Dermis blood vessel endothelial cell (primary cell): ENCODE measurements at regions not wholly inside any gene's neighbourhood (a gene's known extent, or its start where the extent isn't known, plus 50 kb on each side); places are given as distances from the start of the nearest gene placed in this dataset.

ENCODE experiments used
- DNase-seq: peaks from one replicate; pipeline ENCODE4 v3.0.0; 2010

GRCh38 chr15:85847031-85847430, 52.3 kb upstream of the KLHL25 start:
- no peak for DNase-seq

DNA sequence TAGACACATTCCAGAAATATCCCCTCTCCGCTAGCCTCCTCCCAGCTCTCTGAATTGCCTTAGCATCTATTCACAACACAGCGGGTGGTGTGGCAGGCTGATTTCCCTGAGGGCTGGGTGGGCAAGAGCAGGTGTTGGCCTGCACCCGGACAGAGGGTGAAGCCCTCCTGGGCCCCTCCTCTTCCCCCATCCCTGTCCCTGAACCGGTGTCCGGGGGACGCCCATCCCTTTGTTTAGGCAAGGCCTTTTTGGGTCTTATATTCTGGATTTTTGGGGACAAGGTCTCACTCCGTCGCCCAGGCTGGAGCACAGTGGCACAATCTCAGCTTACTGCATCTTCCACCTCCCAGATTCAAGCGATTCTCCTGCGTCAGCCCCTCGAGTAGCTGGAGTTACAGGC, 55.2 kb upstream of the KLHL25 start:
- no peak for DNase-seq

- no peak for DNase-seq
Observed at GRCh38 chr15:85852969-85853368, 58.2 kb upstream of the KLHL25 start.

GRCh38 chr15:85854345-85855097, 59.8 kb upstream of the KLHL25 start:
- peak; percentile 82 for DNase-seq

DNA sequence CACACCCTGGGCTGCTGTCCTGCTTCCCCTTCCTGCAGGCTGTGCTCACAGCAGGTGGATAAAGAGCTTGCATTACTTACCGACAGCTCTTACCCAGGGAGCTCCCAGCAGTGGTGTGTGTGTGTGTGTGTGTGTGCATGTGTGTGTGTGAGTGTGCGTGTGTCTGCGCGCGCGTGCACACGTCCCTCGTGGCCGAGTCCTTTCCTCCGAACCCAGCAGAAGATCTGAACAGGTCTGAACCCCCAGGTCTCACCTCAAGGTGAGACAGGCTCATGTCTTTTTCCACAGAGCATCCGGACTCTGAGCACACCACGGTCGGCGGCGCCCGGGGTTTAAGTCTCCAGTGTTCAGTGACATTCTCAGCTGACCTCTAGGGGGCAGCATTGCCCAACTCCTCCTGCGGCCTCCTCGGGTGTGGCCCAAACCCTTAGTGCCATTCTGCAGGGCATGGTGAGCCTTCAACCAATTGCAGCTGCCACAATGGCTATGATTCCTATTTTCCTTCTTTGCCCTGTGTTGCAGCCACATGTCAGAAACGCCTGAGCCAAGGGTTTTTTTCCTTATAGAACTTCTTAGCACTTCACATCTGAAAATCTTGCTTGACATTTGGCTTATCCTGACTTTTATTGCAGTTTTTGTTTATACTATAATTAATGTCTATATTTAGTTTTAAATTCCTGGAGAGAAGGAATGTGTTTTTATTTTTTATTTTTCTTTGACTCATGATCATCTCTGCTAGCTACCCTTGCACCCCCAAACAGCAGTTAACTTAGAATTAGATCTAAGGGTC, 64.1 kb upstream of the KLHL25 start:
- peak; percentile 79 for DNase-seq

GRCh38 chr15:85859671-85860070, 64.9 kb upstream of the KLHL25 start:
- no peak for DNase-seq

DNA sequence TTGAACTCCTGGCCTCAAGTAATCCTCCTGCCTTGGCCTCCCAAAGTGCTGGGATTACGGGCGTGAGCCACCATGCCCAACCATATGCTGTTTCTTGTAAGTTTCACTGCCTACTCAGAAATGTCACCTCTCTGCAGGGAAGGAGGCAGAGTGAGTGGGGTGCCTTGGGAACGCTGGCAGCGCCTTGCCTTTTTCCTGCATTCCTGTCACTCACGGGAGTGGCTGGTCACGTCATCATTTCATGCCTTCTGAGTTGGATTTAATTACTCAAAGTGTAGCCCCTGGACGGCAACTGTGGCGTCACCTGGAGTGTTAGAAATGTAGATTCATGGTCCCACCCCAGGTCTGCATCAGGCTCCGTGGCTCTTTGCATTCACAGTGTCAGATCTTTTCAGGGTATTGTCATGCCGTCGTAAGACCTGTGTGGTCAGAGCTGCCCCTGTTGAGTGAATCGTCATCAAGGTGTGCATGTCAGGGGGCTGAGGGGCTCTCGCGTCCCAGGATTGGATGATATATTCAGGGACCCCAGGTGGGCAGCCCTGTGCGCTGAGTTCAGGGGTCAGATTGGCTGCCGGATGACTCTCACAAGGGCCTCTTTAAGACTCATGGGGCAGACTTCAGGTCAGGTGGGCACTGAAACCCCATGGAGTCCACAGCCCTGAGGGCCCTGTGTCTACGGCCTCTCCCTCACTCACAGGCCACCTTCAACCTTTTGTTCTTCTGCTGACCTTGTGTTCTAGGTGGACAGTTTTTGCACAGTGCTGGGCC, 65.9 kb upstream of the KLHL25 start:
- DNase-seq: no peak

DNA sequence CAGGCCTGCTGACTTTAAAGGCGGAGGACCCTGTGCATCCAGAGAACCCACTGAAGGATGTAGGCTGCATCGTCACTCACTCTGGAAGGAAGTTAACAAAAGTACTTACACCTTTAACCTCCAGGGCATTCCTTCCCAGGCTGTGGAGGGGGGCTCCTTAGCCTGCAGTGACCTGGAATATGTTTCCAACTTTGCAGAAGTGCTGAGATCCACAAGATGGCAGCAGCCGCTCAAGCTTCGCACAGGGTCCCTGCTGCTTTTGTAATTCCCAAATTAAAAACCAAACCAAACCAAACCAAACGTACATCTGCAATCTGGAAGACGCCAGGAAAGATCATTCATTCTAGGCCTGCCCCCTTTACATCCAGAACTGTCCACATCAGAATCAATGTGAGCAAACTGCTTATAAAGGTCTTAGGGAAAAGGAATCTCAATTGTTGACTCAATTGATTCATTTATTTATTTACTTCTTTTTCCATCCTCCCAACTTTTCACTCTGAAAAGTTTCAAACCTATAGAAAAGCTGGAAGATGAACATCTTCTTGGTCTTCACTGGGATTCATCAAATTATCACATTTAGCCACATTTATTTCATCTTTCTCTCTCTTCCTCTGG, 70.5 kb upstream of the KLHL25 start:
- DNase-seq: peak; percentile 65

DNA sequence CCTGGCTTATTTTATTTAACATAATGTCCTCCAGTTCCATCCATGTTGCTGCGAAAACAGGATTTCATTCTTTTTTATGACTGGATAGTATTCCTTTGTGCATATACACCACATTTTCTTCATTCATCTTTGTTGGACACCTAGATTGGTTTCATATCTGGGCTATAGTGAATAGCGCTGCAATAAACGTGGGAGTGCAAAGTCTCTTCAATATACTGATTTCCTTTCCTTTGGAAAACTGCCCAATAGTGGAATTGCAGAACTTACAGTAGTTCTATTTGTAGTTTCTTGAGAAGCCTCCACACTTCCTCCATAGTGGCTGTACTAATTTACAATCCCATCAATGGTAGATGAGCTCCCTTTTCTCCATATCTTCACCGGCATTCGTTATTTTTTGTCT, 72.5 kb upstream of the KLHL25 start:
- DNase-seq: no peak

- no peak for DNase-seq
Observed at GRCh38 chr15:85869124-85869523, 74.4 kb upstream of the KLHL25 start.

DNA sequence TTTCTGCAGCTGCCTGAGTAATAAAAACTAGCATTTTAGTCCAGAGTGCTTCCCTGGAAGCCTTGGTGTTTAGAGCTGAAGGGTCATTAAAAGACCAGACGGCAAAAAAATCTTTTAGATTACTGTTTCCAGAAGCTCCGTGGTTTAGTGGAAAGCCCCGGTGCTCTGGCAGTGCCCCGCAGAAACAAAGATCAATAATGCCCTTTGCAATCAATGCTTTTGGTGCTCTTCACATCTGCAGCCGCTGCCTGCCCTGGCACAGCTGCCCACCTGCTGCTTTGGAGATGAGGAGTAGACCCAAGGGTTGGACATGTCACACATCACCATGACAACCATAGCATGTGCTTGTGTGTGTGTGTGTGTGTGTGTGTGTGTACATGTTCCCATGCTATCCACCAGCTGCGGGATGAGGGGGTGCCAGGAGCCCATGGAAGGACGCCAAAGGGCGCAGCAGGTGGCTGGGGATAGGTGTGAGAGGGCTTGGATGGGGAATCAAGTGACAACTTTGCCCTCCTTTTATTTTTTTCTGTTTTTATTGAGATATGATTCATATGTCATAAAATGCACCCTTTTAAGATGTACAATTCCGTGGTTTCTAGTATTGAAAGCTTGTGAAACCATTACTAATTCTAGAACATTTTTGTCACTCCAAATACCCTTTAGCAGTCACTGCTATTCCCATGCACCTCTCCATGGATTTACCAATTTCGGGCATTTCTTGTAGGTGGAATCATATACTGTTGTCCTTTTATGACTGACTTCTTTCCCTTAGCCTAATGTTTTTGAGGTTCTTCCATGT, 75.7 kb upstream of the KLHL25 start:
- no peak for DNase-seq

DNA sequence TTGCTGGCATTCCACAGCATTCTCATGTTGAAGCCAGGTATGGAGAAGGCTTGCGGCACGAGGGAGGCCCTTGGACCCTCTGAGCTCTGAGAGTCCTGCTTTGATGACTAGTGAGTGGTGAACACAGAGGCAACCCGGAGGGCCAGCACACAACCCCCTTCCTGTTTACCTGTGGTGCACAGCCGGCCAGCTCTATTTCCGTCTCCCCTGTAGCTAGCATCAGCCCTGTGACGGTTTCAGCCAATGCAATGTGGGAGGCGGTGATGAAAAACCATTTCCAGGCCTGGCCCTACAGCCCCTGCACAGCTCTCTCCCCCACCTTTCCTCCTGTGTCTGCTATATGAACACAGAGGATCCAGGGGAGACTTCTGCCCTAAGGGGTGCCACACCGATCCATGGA, 76.8 kb upstream of the KLHL25 start:
- no peak for DNase-seq

DNA sequence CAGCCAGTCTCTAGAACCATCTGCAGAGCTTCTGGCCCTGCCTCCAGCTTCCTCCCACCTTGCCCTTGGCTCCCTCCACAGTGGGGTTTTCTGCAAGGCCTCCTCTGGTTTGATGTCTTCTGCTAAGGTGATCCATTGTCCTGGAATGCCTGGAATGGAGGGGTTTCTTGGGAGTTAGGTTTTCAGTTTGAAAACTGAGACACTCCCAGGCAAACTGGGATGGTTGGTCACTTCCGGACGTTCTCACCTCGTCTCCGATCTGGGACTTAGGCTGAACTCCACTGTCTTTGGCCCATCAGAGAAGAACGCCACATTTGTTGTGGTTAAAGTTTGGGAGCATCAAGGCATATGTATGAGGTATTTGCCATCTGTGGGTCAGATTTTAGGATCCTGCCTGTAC, 77.4 kb upstream of the KLHL25 start:
- no peak for DNase-seq

- DNase-seq: no peak
Observed at GRCh38 chr15:85874236-85874635, 79.5 kb upstream of the KLHL25 start.

DNA sequence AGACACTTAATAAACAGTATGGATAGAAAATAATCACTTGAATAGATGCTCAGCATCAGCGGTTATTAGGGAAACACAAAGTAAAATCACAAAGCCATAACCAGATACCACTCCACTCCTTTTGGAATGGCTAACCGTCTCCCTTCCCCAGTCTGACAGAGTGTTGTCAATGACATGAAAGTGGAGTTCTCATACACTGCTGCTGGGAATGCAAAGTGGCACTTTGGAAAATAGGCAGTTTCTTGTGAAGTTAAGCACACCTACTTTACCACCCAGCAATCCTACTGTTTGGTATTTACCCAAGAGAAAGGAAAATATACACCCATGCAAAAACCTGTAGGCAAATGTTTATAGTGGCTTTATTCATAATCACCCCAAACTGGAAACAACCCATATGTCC, 81.0 kb upstream of the KLHL25 start:
- no peak for DNase-seq

GRCh38 chr15:85878828-85879225, 84.1 kb upstream of the KLHL25 start:
- peak; percentile 11 for DNase-seq

DNA sequence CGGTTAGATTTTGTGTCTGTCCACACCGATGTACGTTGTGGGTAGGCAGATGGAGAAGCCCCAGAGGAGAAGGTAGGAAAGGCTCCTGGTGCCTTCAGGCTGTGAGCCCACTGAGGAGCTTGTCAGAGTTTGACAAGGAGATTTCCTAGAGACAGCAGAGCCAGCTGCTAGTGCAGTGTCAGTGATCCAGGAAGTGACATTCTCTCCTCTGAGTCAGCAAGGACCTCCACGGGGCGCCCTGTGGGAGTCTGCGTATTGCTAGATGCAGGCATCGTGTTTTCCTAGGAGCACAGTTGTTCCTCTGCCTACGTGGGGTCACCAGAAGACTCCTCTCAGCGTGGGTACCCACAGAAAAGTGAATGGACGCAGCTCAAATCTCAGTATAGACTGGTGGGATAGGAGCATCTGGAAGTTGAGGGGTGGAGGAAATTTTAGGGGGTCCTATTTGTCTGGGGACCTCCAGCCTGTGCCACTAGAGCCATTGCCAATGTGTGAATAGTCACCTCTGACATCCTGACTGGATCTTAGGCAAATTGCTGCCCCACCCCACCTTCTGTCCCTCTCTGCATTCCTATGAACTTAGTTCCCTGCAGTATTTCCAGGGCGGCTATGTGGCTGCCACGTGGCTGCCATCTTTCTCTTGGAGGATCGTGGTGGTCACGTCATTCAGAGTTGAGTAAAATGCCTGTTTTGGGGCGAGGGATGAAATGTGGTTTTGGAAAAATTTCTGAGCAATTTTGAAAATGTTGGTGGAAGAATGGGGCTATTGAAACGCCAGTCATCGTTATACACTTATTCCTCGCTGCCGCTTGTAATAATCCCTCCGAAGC, 84.8 kb upstream of the KLHL25 start:
- peak; percentile 9 for DNase-seq

DNA sequence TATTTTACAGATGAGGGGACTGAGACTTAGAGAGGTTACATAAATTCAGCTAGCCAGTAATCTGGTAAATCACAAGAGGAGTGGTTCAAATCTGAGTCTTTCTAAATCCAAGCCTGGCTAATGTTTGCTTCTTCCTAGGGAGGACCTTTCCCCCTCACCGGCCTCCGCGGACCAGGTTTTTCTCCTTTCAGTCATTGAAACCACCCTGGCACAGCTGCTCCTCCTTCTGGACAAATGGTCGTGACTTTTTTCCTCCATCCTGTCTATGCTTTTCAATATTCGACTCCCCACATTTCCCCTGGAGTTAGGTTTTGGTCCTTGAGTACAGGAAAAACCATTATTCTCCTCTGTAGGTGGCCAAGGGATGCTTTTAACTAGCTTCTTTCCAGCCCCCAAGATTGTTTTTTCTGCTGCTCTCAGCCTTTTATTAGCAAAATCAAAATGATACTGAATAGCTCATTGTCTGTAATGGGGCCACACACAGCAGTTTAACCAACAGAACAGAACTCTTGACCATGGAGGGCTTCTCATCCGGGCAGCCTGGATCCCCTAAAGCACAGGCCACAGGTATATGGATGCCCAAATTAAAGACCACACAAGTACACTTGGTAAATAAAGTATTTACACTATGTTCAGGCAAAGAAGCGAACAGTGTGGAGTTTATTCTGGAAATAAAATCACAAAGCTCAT, 85.9 kb upstream of the KLHL25 start:
- no peak for DNase-seq

GRCh38 chr15:85886309-85886811, 91.6 kb upstream of the KLHL25 start:
- DNase-seq: no peak

DNA sequence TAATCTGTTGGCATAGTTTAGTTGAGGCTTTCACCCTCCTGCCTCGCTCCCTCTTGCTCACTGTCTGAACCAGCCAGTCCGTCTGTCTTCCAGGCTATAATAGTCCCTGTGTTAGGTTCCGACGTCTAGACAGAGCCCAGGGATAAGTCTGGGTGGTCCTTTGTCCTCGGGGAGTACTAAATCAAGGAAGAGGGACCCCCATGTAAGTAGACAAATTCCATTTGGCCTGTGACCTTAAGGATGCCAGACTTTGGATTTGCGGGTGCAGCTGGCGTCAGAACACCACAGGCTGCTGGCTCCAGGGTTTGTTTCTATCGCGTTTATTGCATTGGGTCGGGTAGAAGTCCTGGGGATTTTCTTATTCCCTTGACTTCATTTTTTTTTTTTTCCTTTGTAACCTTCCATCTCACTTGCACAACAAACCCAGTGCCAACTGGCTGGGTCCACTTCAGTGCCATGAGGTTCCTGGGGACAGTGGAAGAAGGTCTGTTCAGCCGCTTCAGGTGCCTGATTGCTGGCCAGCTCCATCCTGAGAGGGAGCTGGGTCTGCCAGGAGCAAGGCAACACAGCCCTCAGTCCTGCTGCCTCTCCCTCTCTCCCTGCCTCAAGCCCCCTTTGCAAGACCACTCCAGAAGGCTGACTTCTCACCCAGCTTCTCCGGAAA, 95.4 kb upstream of the KLHL25 start:
- DNase-seq: no peak
